ENCODE measurements at regions not wholly inside any gene's neighbourhood (a gene's known extent, or its start where the extent isn't known, plus 50 kb on each side); places are given as distances from the start of the nearest gene placed in this dataset.

DNA sequence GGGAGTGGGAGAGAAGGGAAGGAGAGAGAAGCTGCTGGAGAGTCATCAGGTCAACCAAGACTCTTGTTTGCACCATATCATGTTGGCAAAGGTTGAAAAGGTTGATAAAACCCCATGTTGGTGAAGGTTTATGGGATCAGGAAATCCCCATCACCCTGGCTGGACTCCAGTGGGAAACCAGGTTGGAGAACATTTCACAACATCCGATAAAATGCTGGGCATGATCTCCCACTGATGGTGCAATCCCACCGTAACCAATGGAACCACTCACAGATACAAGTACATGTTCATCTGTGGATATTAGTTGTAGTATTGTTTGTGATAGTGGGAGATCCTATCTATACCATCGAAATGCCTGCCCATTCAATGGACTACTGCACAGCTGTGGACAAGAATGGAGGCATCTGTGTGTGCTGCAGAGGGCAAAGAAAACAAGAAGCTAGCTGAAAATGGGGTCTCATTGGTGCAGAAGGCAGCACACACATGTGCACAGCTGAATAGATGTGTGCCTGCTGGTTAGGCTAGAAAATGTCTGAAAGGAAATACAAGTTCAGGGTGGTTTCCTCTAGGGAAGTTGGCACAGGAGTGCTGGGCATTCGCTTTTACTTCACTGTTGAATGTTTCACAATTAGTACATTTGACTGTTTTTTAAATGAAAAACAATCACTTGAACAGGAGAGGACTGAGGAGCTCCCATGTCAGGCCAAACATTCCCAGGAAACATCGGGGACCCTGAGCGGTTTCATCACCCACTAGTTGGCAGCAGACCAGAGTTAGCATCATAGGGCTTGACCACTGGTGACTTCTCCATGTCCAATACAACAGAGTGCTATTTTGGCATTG is 80.4 kb upstream of the MGMT start:
- DNase-seq (ENCODE audit: low spot score): no peak
- intact Hi-C loops (cut with micrococcal nuclease): no loop called here
- Mint-ChIP-seq H3K4me1 (ENCODE audit: low read depth) (no peaks in the 10 kb centered on the region), H3K27me3 (ENCODE audit: low read depth) (no peaks in the 10 kb centered on the region), H3K36me3 (ENCODE audit: low read depth) (no peaks in the 10 kb centered on the region), H3K27ac (no peak overlapping the region), H3K9me3 (no peaks in the 10 kb centered on the region), H3K4me3 (ENCODE audit: low read depth) (no peak overlapping the region)

DNA sequence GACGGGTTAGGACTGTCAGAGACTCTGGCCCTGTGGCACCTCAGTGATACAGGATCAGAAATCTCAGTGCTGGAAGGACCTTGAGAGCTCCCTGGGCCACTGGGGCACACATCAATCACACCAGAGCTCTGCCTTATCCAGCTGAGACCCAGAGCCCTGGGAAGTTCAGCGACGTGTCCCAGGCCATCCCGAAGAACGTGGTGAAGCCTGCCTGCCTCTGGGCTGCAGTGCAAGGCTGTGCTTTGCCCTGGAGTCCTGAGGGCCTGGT is 79.8 kb upstream of the MGMT start:
- Mint-ChIP-seq H3K27me3 (ENCODE audit: low read depth) (no peaks in the 10 kb centered on the region), H3K9me3 (no peaks in the 10 kb centered on the region), H3K36me3 (ENCODE audit: low read depth) (no peaks in the 10 kb centered on the region), H3K27ac (no peak overlapping the region), H3K4me3 (ENCODE audit: low read depth) (no peak overlapping the region), H3K4me1 (ENCODE audit: low read depth) (no peaks in the 10 kb centered on the region)
- no peak for DNase-seq (ENCODE audit: low spot score)
- intact Hi-C loops (cut with micrococcal nuclease): no loop called here

GRCh38 chr10:129388435-129388834 is 78.6 kb upstream of the MGMT start:
- no peak overlapping the region for H3K27ac Mint-ChIP-seq
- H3K27me3 Mint-ChIP-seq (ENCODE audit: low read depth): no peaks in the 10 kb centered on the region
- DNase-seq (ENCODE audit: low spot score): no peak
- H3K9me3 Mint-ChIP-seq: no peaks in the 10 kb centered on the region
- no peaks in the 10 kb centered on the region for H3K4me1 Mint-ChIP-seq (ENCODE audit: low read depth)
- H3K4me3 Mint-ChIP-seq (ENCODE audit: low read depth): no peak overlapping the region
- intact Hi-C loops (cut with micrococcal nuclease): no loop called here
- no peaks in the 10 kb centered on the region for H3K36me3 Mint-ChIP-seq (ENCODE audit: low read depth)

GRCh38 chr10:129389194-129389593 is 77.8 kb upstream of the MGMT start:
- no peak for DNase-seq (ENCODE audit: low spot score)
- Mint-ChIP-seq H3K4me3 (ENCODE audit: low read depth) (no peak overlapping the region), H3K4me1 (ENCODE audit: low read depth) (no peaks in the 10 kb centered on the region), H3K27ac (no peak overlapping the region), H3K9me3 (no peaks in the 10 kb centered on the region), H3K36me3 (ENCODE audit: low read depth) (no peaks in the 10 kb centered on the region), H3K27me3 (ENCODE audit: low read depth) (no peaks in the 10 kb centered on the region)
- intact Hi-C loops (cut with micrococcal nuclease): no loop called here

DNA sequence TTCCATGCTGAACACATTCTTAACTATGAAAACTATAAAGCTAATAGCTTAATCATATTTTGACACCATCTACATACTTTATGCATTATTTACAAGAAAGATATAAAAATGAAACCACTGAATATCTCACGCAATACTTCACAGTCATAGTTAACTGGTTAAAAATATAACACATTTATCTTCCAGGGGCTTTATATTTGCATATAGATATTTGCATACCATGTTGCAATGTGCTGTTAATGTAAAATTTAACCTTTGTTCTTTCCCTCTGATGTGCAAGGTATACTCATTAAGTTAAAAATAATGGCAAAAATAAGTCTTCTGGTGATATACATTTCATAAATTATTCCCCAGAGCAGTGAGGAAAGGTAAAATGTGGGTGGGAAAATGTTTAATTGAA is 76.9 kb upstream of the MGMT start:
- Mint-ChIP-seq H3K4me1 (ENCODE audit: low read depth) (no peaks in the 10 kb centered on the region), H3K9me3 (no peaks in the 10 kb centered on the region), H3K27me3 (ENCODE audit: low read depth) (no peaks in the 10 kb centered on the region), H3K27ac (no peak overlapping the region), H3K36me3 (ENCODE audit: low read depth) (no peaks in the 10 kb centered on the region), H3K4me3 (ENCODE audit: low read depth) (no peak overlapping the region)
- intact Hi-C loops (cut with micrococcal nuclease): no loop called here
- no peak for DNase-seq (ENCODE audit: low spot score)

DNA sequence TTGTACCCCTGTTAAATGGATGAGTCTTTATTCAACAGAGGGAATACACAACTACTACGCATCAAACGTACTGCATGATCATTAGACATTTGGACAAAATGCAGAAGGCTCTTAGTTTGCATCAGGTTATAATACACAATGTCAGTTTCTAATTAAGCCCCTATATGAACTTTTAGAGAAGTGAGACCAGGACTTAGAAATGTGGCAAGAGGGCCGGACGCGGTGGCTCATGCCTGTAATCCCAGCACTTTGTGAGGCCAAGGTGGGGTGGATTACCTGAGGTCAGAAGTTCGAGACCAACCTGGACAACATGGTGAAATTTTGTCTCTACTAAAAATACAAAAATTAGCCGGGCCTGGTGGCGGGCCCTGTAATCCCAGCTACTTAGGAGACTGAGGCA is 76.3 kb upstream of the MGMT start:
- Mint-ChIP-seq H3K4me1 (ENCODE audit: low read depth) (no peaks in the 10 kb centered on the region), H3K27me3 (ENCODE audit: low read depth) (no peaks in the 10 kb centered on the region), H3K36me3 (ENCODE audit: low read depth) (no peaks in the 10 kb centered on the region), H3K27ac (no peak overlapping the region), H3K4me3 (ENCODE audit: low read depth) (no peak overlapping the region), H3K9me3 (no peaks in the 10 kb centered on the region)
- DNase-seq (ENCODE audit: low spot score): no peak
- intact Hi-C loops (cut with micrococcal nuclease): no loop called here

DNA sequence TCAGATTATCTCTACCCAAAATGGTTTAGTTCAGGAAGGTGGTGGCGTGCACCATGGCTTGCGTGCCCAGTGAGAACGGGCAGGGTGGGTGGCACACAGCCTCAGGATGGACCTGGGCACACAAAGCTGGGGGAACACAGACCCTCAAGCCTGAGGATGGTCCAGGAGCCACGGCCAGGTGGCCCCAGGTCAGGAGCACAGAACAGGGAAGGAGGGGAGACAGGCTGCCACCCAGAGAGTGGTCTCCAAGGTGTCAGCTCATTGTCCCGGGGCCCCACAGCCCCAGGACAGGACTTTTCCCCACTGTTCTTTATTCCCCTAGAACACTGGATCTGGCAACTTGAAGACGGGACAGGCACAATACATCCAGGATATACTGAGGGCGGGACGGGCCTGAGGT is 75.6 kb upstream of the MGMT start:
- Mint-ChIP-seq H3K4me3 (ENCODE audit: low read depth) (no peak overlapping the region), H3K4me1 (ENCODE audit: low read depth) (no peaks in the 10 kb centered on the region), H3K36me3 (ENCODE audit: low read depth) (no peaks in the 10 kb centered on the region), H3K9me3 (no peaks in the 10 kb centered on the region), H3K27ac (no peak overlapping the region), H3K27me3 (ENCODE audit: low read depth) (no peaks in the 10 kb centered on the region)
- no peak for DNase-seq (ENCODE audit: low spot score)
- intact Hi-C loops (cut with micrococcal nuclease): no loop called here

- no peak overlapping the region for H3K4me3 Mint-ChIP-seq (ENCODE audit: low read depth)
- H3K27ac Mint-ChIP-seq: no peak overlapping the region
- H3K27me3 Mint-ChIP-seq (ENCODE audit: low read depth): no peaks in the 10 kb centered on the region
- no peaks in the 10 kb centered on the region for H3K9me3 Mint-ChIP-seq
- no peaks in the 10 kb centered on the region for H3K36me3 Mint-ChIP-seq (ENCODE audit: low read depth)
- intact Hi-C loops (cut with micrococcal nuclease): no loop called here
- H3K4me1 Mint-ChIP-seq (ENCODE audit: low read depth): no peaks in the 10 kb centered on the region
- DNase-seq (ENCODE audit: low spot score): no peak
Observed at GRCh38 chr10:129392855-129393254, 74.2 kb upstream of the MGMT start.

DNA sequence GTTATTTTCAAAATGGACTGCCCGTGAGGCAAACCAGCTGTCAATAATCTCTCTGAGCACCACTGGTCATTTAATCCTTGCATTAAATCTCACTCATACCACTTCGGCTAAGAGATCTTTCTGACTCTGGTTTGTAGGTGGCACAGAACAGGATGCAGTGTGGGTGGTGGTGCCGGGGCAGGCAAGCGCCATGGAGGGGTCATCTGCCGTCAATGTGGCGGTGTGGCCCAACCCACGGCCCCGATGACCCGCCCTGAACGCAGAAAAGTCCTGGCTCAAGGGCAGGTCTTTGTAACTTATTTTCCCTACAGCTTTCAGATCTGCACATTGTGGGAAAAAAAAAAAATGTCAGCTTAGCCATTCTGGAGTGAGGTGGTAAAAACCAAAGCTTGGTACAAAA is 73.2 kb upstream of the MGMT start:
- H3K4me1 Mint-ChIP-seq (ENCODE audit: low read depth): no peaks in the 10 kb centered on the region
- DNase-seq (ENCODE audit: low spot score): no peak
- intact Hi-C loops (cut with micrococcal nuclease): no loop called here
- H3K27ac Mint-ChIP-seq: no peak overlapping the region
- no peaks in the 10 kb centered on the region for H3K27me3 Mint-ChIP-seq (ENCODE audit: low read depth)
- H3K9me3 Mint-ChIP-seq: no peaks in the 10 kb centered on the region
- H3K36me3 Mint-ChIP-seq (ENCODE audit: low read depth): no peaks in the 10 kb centered on the region
- no peak overlapping the region for H3K4me3 Mint-ChIP-seq (ENCODE audit: low read depth)

GRCh38 chr10:129394518-129395328 is 72.3 kb upstream of the MGMT start:
- Mint-ChIP-seq H3K36me3 (ENCODE audit: low read depth) (no peaks in the 10 kb centered on the region), H3K4me1 (ENCODE audit: low read depth) (no peaks in the 10 kb centered on the region), H3K4me3 (ENCODE audit: low read depth) (no peak overlapping the region), H3K27me3 (ENCODE audit: low read depth) (no peaks in the 10 kb centered on the region), H3K27ac (no peak overlapping the region), H3K9me3 (no peaks in the 10 kb centered on the region)
- intact Hi-C loops (cut with micrococcal nuclease): no loop called here
- DNase-seq (ENCODE audit: low spot score): no peak

DNA sequence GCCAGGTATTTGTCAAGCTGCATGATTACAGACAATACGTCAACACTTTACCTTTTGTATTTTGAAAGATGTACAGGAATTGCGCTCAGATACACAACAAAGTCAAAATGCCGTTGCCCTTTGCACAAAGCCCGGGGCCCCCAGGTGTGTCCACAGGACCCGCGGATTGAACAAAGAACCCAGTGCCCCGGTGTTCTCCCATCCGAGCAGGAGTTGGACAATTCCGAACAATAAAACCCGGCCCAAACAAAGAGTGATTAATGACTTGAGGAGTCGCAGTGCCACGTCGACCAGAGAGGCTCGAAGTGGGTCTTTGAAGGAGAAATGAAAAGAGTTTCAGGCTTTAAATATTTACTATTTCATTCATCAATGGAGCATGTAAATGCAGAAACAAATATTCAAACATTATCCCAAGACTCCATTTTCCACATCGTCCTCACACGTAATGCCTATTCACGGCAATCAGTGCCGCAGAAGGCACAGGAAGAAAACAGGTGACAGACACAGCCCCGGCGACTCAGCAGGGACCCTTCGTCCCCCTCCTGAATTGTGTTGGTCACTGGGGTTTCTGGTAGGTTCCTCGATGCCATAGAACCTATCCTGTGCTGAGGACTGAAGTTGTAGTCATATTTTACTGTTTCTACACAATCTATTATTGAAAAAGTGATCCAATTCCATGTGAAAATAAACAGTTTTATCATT is 70.9 kb upstream of the MGMT start:
- Mint-ChIP-seq H3K4me1 (ENCODE audit: low read depth) (no peaks in the 10 kb centered on the region), H3K36me3 (ENCODE audit: low read depth) (no peaks in the 10 kb centered on the region), H3K27me3 (ENCODE audit: low read depth) (no peaks in the 10 kb centered on the region), H3K9me3 (no peaks in the 10 kb centered on the region), H3K27ac (no peak overlapping the region), H3K4me3 (ENCODE audit: low read depth) (no peak overlapping the region)
- no peak for DNase-seq (ENCODE audit: low spot score)
- intact Hi-C loops (cut with micrococcal nuclease): no loop called here

GRCh38 chr10:129397198-129397974 is 69.7 kb upstream of the MGMT start:
- no peak overlapping the region for H3K4me3 Mint-ChIP-seq (ENCODE audit: low read depth)
- H3K27ac Mint-ChIP-seq: no peak overlapping the region
- no peaks in the 10 kb centered on the region for H3K27me3 Mint-ChIP-seq (ENCODE audit: low read depth)
- intact Hi-C loops (cut with micrococcal nuclease): no loop called here
- no peaks in the 10 kb centered on the region for H3K4me1 Mint-ChIP-seq (ENCODE audit: low read depth)
- no peaks in the 10 kb centered on the region for H3K36me3 Mint-ChIP-seq (ENCODE audit: low read depth)
- no peaks in the 10 kb centered on the region for H3K9me3 Mint-ChIP-seq
- no peak for DNase-seq (ENCODE audit: low spot score)

Data from activated T-helper 2 cell treated with anti-CD3 and anti-CD28 coated beads, Interferon-gamma antibody, Interleukin-2, Interleukin-4, amounts not matched to agents 10 μg/mL and 5 μg/mL and 100 μg/mL, durations not matched to agents 14 hours and 24 hours and 36 hours (primary cell).